Sigmoid colon (tissue), 6 donors: ENCODE measurements at regions not wholly inside any gene's neighbourhood (a gene's known extent, or its start where the extent isn't known, plus 50 kb on each side); places are given as distances from the start of the nearest gene placed in this dataset.

Experiments used
- DNase-seq: peaks from one replicate; pipeline ENCODE4 v3.0.0-alpha.2; 2019
- H3K27ac ChIP-seq, 4 donors: fragments of 200-600 bp; sonication (generic); one replicate each; pipeline ENCODE4 v1.5.1; 2016 to 2019; ENCODE audit warnings: mild to moderate bottlenecking in 1 of 4
- H3K27me3 ChIP-seq, 3 donors: fragments of 200-600 bp; sonication (generic); one replicate each; pipeline ENCODE4 v1.5.1; 2019; ENCODE audit warnings: mild to moderate bottlenecking in 1 of 3
- H3K36me3 ChIP-seq, 4 donors: fragments of 200-600 bp; sonication (generic); one replicate each; pipeline ENCODE4 v1.5.1; 2016 to 2019
- H3K4me1 ChIP-seq, 4 donors: fragments of 200-600 bp; sonication (generic); one replicate each; pipeline ENCODE4 v1.5.1; 2017 to 2019
- H3K4me3 ChIP-seq, 4 donors: fragments of 200-600 bp; sonication (generic); one replicate each; pipeline ENCODE4 v1.5.1; 2017 to 2019; ENCODE audit warnings: mild to moderate bottlenecking in 2 of 4, moderate library complexity in 1 of 4
- H3K9me3 ChIP-seq, 4 donors: fragments of 200-600 bp in 3 of 4; sonication (generic) in 3 of 4; one replicate each; pipeline versions ENCODE4 v1.5.1 to v1.6.1; 2013 to 2019
- CTCF ChIP-seq, 4 experiments: fragments of 450-650 bp in 3 of 4; fragments of 200-600 bp in 1 of 4; IDR thresholded peaks; one replicate each; pipeline ENCODE4 v1.5.1; 2016 to 2019; ENCODE audit warnings: antibody characterized with exemption in 4 of 4, mild to moderate bottlenecking in 3 of 4, moderate library complexity in 2 of 4
- EP300 ChIP-seq, 4 donors: sonication (generic); formaldehyde crosslinking; IDR thresholded peaks; one replicate each; pipeline ENCODE4 v1.6.1; 2017; ENCODE audit warnings: antibody characterized with exemption in 4 of 4
- POLR2A ChIP-seq, 2 donors: fragments of 450-650 bp; IDR thresholded peaks; one replicate each; pipeline ENCODE4 v1.6.1; 2016; ENCODE audit warnings: antibody characterized with exemption in 2 of 2, mild to moderate bottlenecking in 2 of 2, moderate library complexity in 2 of 2
- POLR2AphosphoS5 ChIP-seq, 4 donors: sonication (generic); formaldehyde crosslinking; IDR thresholded peaks; one replicate each; pipeline ENCODE4 v1.6.1; 2017; ENCODE audit warnings: antibody characterized with exemption in 4 of 4
- WGBS, 2 donors: extraction: QIAGEN DNeasy Blood & Tissue Kit; methylation state at CpG; one replicate each; pipeline ENCODE4 v1.1.7; 2013; 5-methylcytosine and 5-hydroxymethylcytosine counted together
- intact Hi-C: fragments of 100-400 bp; cut with DNase I; formaldehyde crosslinking; loops from one replicate; pipeline ENCODE4 v1.15.1; 2023
- donor health status: healthy with polysubstance abuse.
- donor health status: healthy.

- H3K27ac ChIP-seq: no peak overlapping the region
- TF ChIP-seq EP300 (IDR thresholded peaks at IDR 0.05) (no peak), CTCF (IDR thresholded peaks at IDR 0.05) (no peak), POLR2AphosphoS5 (IDR thresholded peaks at IDR 0.05) (no peak), POLR2A (IDR thresholded peaks at IDR 0.05) (no peak)
- DNase-seq: no peak
- H3K4me3 ChIP-seq: no peak overlapping the region
- no peaks in the 10 kb centered on the region for H3K9me3 ChIP-seq
- no peaks in the 10 kb centered on the region for H3K4me1 ChIP-seq
- H3K27me3 ChIP-seq: no peaks in the 10 kb centered on the region
- 91 to 94% methylated on average over 3 of the region's 3 CpGs for WGBS, 2 donors
- no peaks in the 10 kb centered on the region for H3K36me3 ChIP-seq
- intact Hi-C loops: no loop called here
Observed at GRCh38 chr20:6604179-6604578, 163.3 kb upstream of the BMP2 start.

GRCh38 chr20:6599876-6600735, 167.4 kb upstream of the BMP2 start:
- no peak overlapping the region for H3K27ac ChIP-seq
- DNase-seq: no peak
- TF ChIP-seq POLR2AphosphoS5 (IDR thresholded peaks at IDR 0.05): no peak
- TF ChIP-seq POLR2A (IDR thresholded peaks at IDR 0.05): no peak
- TF ChIP-seq CTCF (IDR thresholded peaks at IDR 0.05): no peak
- no peak for TF ChIP-seq EP300 (IDR thresholded peaks at IDR 0.05)
- intact Hi-C loops: no loop called here
- H3K4me3 ChIP-seq: no peak overlapping the region
- peaks cover 0 to 3% (median 0%) of the 10 kb centered on the region in 4 donors for H3K4me1 ChIP-seq
- H3K27me3 ChIP-seq: no peaks in the 10 kb centered on the region
- H3K36me3 ChIP-seq: no peaks in the 10 kb centered on the region
- H3K9me3 ChIP-seq: no peaks in the 10 kb centered on the region
- WGBS, 2 donors: 80 to 84% methylated on average over 5 of the region's 5 CpGs

- no peaks in the 10 kb centered on the region for H3K27me3 ChIP-seq
- TF ChIP-seq CTCF (IDR thresholded peaks at IDR 0.05) (no peak), POLR2AphosphoS5 (IDR thresholded peaks at IDR 0.05) (no peak), POLR2A (IDR thresholded peaks at IDR 0.05) (no peak)
- intact Hi-C loops: no loop called here
- no peak overlapping the region for H3K4me3 ChIP-seq
- H3K36me3 ChIP-seq: no peaks in the 10 kb centered on the region
- WGBS, 2 donors: 27 to 71% methylated on average over 4 of the region's 4 CpGs
- DNase-seq: no peak
- no peaks in the 10 kb centered on the region for H3K9me3 ChIP-seq
- H3K27ac ChIP-seq: no peak overlapping the region
- H3K4me1 ChIP-seq: peaks cover 0 to 3% (median 0%) of the 10 kb centered on the region in 4 donors
Observed at GRCh38 chr20:6595704-6596103, 171.8 kb upstream of the BMP2 start.

GRCh38 chr20:6590891-6591637, 176.4 kb upstream of the BMP2 start:
- Histone ChIP-seq H3K9me3 (no peaks in the 10 kb centered on the region), H3K36me3 (no peaks in the 10 kb centered on the region), H3K4me3 (no peak overlapping the region), H3K27me3 (no peaks in the 10 kb centered on the region), H3K4me1 (peaks cover 0 to 3% (median 0%) of the 10 kb centered on the region in 4 donors), H3K27ac (no peak overlapping the region)
- WGBS, 2 donors: 15 to 56% methylated on average over 8 of the region's 8 CpGs
- intact Hi-C loops: no loop called here
- no peak for DNase-seq
- TF ChIP-seq CTCF (IDR thresholded peaks at IDR 0.05) (no peak), EP300 (IDR thresholded peaks at IDR 0.05) (no peak), POLR2AphosphoS5 (IDR thresholded peaks at IDR 0.05) (no peak), POLR2A (IDR thresholded peaks at IDR 0.05) (no peak)
